ENCODE measurements at regions not wholly inside any gene's neighbourhood (a gene's known extent, or its start where the extent isn't known, plus 50 kb on each side); places are given as distances from the start of the nearest gene placed in this dataset.

DNA sequence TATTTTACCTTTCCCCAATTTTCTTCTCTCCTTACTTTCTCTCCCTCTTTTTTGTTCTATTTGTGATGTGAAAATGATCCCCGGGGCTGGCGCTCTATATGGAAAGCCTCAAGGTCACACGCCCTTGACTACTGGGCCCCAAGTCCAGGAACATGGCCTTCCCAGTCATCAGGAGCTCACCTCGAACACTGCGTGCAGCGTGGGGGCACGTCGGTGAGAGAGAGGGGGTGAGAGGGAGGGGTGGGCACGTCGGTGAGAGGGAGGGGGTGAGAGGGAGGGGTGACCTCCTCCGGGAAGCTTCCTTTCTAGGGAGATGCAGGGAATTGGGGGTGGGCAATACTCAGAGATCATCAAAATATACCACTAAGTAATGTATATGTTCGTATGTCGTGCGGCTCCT is 94.6 kb upstream of the TMPRSS2 start:
- no peak for DNase-seq (ENCODE audit: low spot score)
- H3K9me3 Mint-ChIP-seq (ENCODE audit: low read depth): no peaks in the 10 kb centered on the region
- peaks cover 21% of the 10 kb centered on the region for H3K4me1 Mint-ChIP-seq (ENCODE audit: low read depth)
- no peaks in the 10 kb centered on the region for H3K36me3 Mint-ChIP-seq (ENCODE audit: low read depth)
- TF ChIP-seq, protein P1, sequence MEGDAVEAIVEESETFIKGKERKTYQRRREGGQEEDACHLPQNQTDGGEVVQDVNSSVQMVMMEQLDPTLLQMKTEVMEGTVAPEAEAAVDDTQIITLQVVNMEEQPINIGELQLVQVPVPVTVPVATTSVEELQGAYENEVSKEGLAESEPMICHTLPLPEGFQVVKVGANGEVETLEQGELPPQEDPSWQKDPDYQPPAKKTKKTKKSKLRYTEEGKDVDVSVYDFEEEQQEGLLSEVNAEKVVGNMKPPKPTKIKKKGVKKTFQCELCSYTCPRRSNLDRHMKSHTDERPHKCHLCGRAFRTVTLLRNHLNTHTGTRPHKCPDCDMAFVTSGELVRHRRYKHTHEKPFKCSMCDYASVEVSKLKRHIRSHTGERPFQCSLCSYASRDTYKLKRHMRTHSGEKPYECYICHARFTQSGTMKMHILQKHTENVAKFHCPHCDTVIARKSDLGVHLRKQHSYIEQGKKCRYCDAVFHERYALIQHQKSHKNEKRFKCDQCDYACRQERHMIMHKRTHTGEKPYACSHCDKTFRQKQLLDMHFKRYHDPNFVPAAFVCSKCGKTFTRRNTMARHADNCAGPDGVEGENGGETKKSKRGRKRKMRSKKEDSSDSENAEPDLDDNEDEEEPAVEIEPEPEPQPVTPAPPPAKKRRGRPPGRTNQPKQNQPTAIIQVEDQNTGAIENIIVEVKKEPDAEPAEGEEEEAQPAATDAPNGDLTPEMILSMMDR (IDR thresholded peaks at IDR 0.05): no peak
- H3K27me3 Mint-ChIP-seq (ENCODE audit: low read depth): peaks cover 3% of the 10 kb centered on the region
- no peak overlapping the region for H3K4me3 Mint-ChIP-seq (ENCODE audit: unreplicated experiment)
- H3K27ac Mint-ChIP-seq (ENCODE audit: unreplicated experiment): no peak overlapping the region

DNA sequence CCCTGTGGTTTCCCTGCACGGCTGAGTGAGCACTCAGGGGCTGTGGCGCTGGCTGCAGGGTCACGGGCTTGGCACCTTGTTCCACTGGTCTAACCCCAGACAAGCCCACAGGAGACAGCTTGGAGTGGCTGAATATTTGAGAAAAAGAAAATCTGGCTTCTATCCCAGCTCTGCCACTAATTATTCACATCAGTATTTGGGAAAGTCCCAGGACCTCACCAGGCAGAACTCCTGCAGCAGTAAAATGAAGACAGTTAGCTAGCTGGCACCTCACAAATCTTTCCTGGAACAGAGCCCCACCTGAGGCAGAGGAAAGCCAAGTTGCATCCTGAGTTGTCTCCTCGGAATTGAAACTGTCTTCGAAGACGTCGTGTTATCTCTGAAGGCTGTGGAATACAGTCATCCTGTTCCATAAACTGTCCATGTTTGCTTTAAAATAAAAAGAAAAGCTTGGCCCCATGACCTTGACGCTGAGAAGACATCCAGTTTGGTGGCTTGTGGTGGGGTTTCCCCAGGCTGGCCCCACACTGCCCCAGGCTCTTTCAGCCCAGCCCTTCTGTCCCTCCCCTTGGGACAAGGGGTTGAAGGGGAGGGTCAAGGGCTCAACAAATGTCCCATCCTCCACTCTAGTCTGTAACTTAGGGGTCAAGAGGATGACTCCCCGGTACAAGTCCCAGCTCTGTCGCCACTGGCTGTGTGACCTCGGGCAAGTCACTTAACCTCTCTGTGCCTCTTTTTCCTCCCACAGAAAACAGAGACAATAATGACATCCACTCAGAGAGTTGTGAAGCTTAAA is 93.8 kb upstream of the TMPRSS2 start:
- H3K27me3 Mint-ChIP-seq (ENCODE audit: low read depth): peaks cover 3% of the 10 kb centered on the region
- DNase-seq (ENCODE audit: low spot score): no peak
- peak overlapping the region; percentile 65 for H3K27ac Mint-ChIP-seq (ENCODE audit: unreplicated experiment)
- no peaks in the 10 kb centered on the region for H3K36me3 Mint-ChIP-seq (ENCODE audit: low read depth)
- H3K4me3 Mint-ChIP-seq (ENCODE audit: unreplicated experiment): no peak overlapping the region
- H3K9me3 Mint-ChIP-seq (ENCODE audit: low read depth): no peaks in the 10 kb centered on the region
- peaks cover 21% of the 10 kb centered on the region for H3K4me1 Mint-ChIP-seq (ENCODE audit: low read depth)
- TF ChIP-seq, protein P1 (IDR thresholded peaks at IDR 0.05): no peak

DNA sequence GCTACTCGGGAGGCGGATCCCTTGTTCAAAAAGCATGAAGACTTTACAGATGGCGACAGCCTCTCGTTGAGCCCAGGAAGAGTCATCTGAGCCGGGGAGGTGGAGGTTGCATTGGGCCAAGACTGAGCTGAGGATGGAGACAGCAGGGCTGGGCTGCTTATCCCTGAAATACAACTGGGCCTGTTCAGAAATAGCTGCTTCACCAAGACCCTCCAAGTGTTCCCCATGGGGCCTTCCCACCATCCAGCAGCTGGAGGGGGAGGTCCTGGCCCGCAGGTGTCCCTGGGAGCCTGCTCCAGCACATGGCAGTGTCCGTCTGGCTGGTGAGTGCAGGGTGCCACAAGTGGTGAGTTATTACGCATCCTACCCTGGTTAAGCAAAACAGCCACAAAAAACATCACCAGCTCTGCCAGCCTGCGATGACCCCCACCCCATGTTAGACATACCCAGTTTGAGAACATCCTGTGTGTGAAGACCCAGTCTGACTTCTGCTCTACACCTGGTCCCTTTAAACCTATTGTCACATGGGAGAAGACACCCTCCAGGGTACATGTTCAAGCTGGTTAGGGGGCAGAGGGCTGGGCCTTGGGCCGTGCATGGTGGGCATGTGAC is 93.1 kb upstream of the TMPRSS2 start:
- TF ChIP-seq, protein P1 (IDR thresholded peaks at IDR 0.05): no peak
- Mint-ChIP-seq H3K4me1 (ENCODE audit: low read depth) (peaks cover 20% of the 10 kb centered on the region), H3K27ac (ENCODE audit: unreplicated experiment) (no peak overlapping the region), H3K27me3 (ENCODE audit: low read depth) (peaks cover 3% of the 10 kb centered on the region), H3K4me3 (ENCODE audit: unreplicated experiment) (no peak overlapping the region), H3K36me3 (ENCODE audit: low read depth) (no peaks in the 10 kb centered on the region), H3K9me3 (ENCODE audit: low read depth) (no peaks in the 10 kb centered on the region)
- no peak for DNase-seq (ENCODE audit: low spot score)

DNA sequence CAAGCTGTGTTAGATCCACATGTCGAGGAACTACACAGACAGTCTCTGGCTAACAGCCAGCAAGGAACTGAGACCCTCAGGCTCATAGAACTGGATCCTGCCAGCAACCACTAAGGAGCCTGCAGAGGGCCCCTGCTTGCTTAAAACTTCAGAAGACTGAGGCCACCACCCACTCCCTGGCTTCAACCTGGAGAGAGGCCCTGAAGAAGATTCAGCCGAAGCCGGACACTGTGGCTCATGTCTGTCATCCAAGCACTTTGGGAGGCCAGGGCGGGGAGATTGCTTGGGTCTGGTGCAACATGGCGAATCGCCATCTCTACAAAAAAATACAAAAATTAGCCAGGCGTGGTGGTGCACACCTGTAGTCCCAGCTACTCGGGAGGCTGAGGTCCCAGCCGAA is 92.6 kb upstream of the TMPRSS2 start:
- TF ChIP-seq, protein P1 (IDR thresholded peaks at IDR 0.05): no peak
- Mint-ChIP-seq H3K9me3 (ENCODE audit: low read depth) (no peaks in the 10 kb centered on the region), H3K27ac (ENCODE audit: unreplicated experiment) (no peak overlapping the region), H3K36me3 (ENCODE audit: low read depth) (no peaks in the 10 kb centered on the region), H3K4me3 (ENCODE audit: unreplicated experiment) (no peak overlapping the region), H3K27me3 (ENCODE audit: low read depth) (peaks cover 3% of the 10 kb centered on the region), H3K4me1 (ENCODE audit: low read depth) (peaks cover 19% of the 10 kb centered on the region)
- DNase-seq (ENCODE audit: low spot score): no peak

DNA sequence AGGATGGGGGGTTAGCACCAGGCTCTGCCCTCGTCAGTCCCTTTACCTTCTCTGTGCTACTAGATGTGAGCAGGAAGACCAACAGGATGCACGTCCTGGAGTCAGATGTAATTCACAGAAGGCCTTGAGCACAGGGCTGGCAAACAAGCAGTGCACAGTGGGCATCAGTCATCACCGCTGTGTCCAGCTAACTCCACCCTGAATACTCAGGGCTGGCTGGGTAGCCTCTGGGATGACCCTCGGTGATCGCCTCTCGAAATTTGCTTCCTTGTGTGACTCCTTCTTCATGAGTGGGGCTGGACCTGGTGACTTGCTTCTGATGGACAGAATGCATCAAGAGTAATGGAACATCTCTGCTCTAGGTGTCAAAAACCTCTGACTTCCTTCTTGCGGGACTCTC is 92.2 kb upstream of the TMPRSS2 start:
- peaks cover 19% of the 10 kb centered on the region for H3K4me1 Mint-ChIP-seq (ENCODE audit: low read depth)
- DNase-seq (ENCODE audit: low spot score): no peak
- H3K4me3 Mint-ChIP-seq (ENCODE audit: unreplicated experiment): no peak overlapping the region
- H3K27me3 Mint-ChIP-seq (ENCODE audit: low read depth): peaks cover 3% of the 10 kb centered on the region
- H3K36me3 Mint-ChIP-seq (ENCODE audit: low read depth): no peaks in the 10 kb centered on the region
- no peak overlapping the region for H3K27ac Mint-ChIP-seq (ENCODE audit: unreplicated experiment)
- no peaks in the 10 kb centered on the region for H3K9me3 Mint-ChIP-seq (ENCODE audit: low read depth)
- TF ChIP-seq, protein P1 (IDR thresholded peaks at IDR 0.05): no peak
